ENCODE measurements at regions not wholly inside any gene's neighbourhood (a gene's known extent, or its start where the extent isn't known, plus 50 kb on each side); places are given as distances from the start of the nearest gene placed in this dataset.
"Not testable (repeated sequence)": the region's sequence is repeated elsewhere in the genome, so short reads cannot be mapped to it uniquely, and the experiment has no call there.

GRCh38 chr9:40993375-40993774 lies 135.1 kb downstream of the FOXD4L6 start:
- not testable (repeated sequence) for TF ChIP-seq CTCF, POLR2A, EP300 (IDR thresholded peaks at IDR 0.05)

Data from ovary (tissue), 3 donors.